ENCODE measurements at regions not wholly inside any gene's neighbourhood (a gene's known extent, or its start where the extent isn't known, plus 50 kb on each side); places are given as distances from the start of the nearest gene placed in this dataset.

GRCh38 chr20:57995381-57995977 is 233.0 kb downstream of the ANKRD60 start:
- Histone ChIP-seq H3K9me3 (ENCODE audit: control insufficient read depth in 1 of 2, insufficient read depth in 1 of 2, low read depth in 1 of 2, low read length in 2 of 2) (no peaks in the 10 kb centered on the region), H3K27ac (ENCODE audit: low read depth, low read length) (no peak overlapping the region), H3K27me3 (ENCODE audit: insufficient read depth, low read length) (peaks cover 27% of the 10 kb centered on the region), H3K4me2 (ENCODE audit: low read length) (no peak overlapping the region), H3K9me2 (ENCODE audit: insufficient read depth) (no peaks in the 10 kb centered on the region), H4K20me1 (ENCODE audit: insufficient read depth) (no peaks in the 10 kb centered on the region), H3K9ac (ENCODE audit: low read length) (no peak overlapping the region), H3K79me2 (ENCODE audit: insufficient read depth, low read length) (no peaks in the 10 kb centered on the region), H3K4me1 (ENCODE audit: control insufficient read depth in 1 of 2, insufficient read depth in 2 of 2, low read length in 2 of 2) (peaks cover 0 to 8% of the 10 kb centered on the region in 2 experiments; a peak in 1 of 4 replicates), H3K4me3 (replicated peaks in 1 of 2; ENCODE audit: low read depth in 1 of 2, low read length in 2 of 2) (no peak overlapping the region), H3K36me3 (ENCODE audit: control insufficient read depth in 1 of 2, insufficient read depth in 2 of 2, low read length in 2 of 2) (no peaks in the 10 kb centered on the region), H2AFZ (ENCODE audit: low read depth, low read length, poor library complexity, severe bottlenecking) (no peak overlapping the region)
- POLR2A ChIA-PET = no interaction called here
- CTCF ChIA-PET = no interaction called here
- intact Hi-C loops (cut with micrococcal nuclease) = no loop called here
- TF ChIP-seq ZFX (IDR thresholded peaks at IDR 0.05) (no peak), REST (IDR thresholded peaks at IDR 0.05; ENCODE audit: low read depth) (no peak), SP1 (IDR thresholded peaks at IDR 0.05; ENCODE audit: low read depth) (no peak), CTCF (IDR thresholded peaks at IDR 0.05 in 2 of 3, conservative IDR thresholded peaks at IDR 0.05 in 1 of 3; ENCODE audit: borderline replicate concordance in 1 of 3, insufficient read depth in 1 of 3, low read depth in 2 of 3, low read length in 2 of 3) (no peak), MAX (IDR thresholded peaks at IDR 0.05) (no peak), JUND (IDR thresholded peaks at IDR 0.05) (no peak), FOSL1 (IDR thresholded peaks at IDR 0.05; ENCODE audit: low read depth) (no peak), TCF7L2 (IDR thresholded peaks at IDR 0.05; ENCODE audit: borderline replicate concordance, extremely low read depth, insufficient read depth, insufficient read length) (no peak), YY1 (IDR thresholded peaks at IDR 0.05; ENCODE audit: extremely low read depth, insufficient replicate concordance, low read depth, low read length) (no peak), ATF3 (IDR thresholded peaks at IDR 0.05) (no peak), RAD21 (IDR thresholded peaks at IDR 0.05; ENCODE audit: low read depth) (no peak), POLR2AphosphoS5 (IDR thresholded peaks at IDR 0.05; ENCODE audit: low read depth, low read length) (no peak), ELF1 (IDR thresholded peaks at IDR 0.05; ENCODE audit: borderline replicate concordance, low read depth) (no peak), CEBPB (IDR thresholded peaks at IDR 0.05; ENCODE audit: low read depth) (no peak), ZNF274 (IDR thresholded peaks at IDR 0.05; ENCODE audit: low read depth, low read length) (no peak), EZH2phosphoT487 (IDR thresholded peaks at IDR 0.05; ENCODE audit: borderline replicate concordance) (no peak), EZH2 (IDR thresholded peaks at IDR 0.05) (no peak), CBX3 (IDR thresholded peaks at IDR 0.05; ENCODE audit: low read depth) (no peak), SIN3A (IDR thresholded peaks at IDR 0.05; ENCODE audit: low read depth) (no peak), SRF (IDR thresholded peaks at IDR 0.05; ENCODE audit: low read depth) (no peak)
- no TSS peak for BruUV-seq (replicated peaks)
- no peak for ATAC-seq
- DNase-seq (ENCODE audit: low read depth, low spot score) = no peak
- RAD21 ChIA-PET (ENCODE audit: low non-redundant PET in 1 of 2, low total read pairs in 2 of 2, uncharacterized antibody in 2 of 2, unreplicated experiment in 2 of 2) = no interaction called here

Measured in HCT116 (cell line).